PC-3 (cell line): ENCODE measurements at regions not wholly inside any gene's neighbourhood (a gene's known extent, or its start where the extent isn't known, plus 50 kb on each side); places are given as distances from the start of the nearest gene placed in this dataset.

Experiments
- ATAC-seq: fragments of 200-7000 bp; cut with Tn5 transposase; 2 replicates; pipeline ENCODE4 v1.9.1; 2020; ENCODE audit warnings: mild to moderate bottlenecking, moderate library complexity
- BruUV-seq: library from RNA; stranded (reverse); fragments of 400-500 nt; replicated peaks from 2 replicates; lab custom pipeline; 2021; lab: Mats Ljungman, UMichigan
- CTCF ChIA-PET: fragments of 300-600 bp; sonication (Branson Sonifier 250); formaldehyde crosslinking; loops from one replicate; lab custom pipeline; 2022; ENCODE audit warnings: antibody characterized with exemption; lab: Charles Lee
- POLR2A ChIA-PET: fragments of 300-600 bp; sonication (Branson Sonifier 250); formaldehyde crosslinking; loops from one replicate; lab custom pipeline; 2022; ENCODE audit warnings: antibody characterized with exemption; ENCODE audit not compliant: unreplicated experiment; lab: Charles Lee
- DNase-seq: peaks from one replicate; pipeline ENCODE4 v3.0.0-alpha.2; 2015
- H2AFZ ChIP-seq: fragments of 300-600 bp; sonication (generic); 2 replicates; pipeline ENCODE4 v1.6.0; 2016; ENCODE audit warnings: antibody characterized with exemption, low read length
- H3F3A ChIP-seq: fragments of 300-600 bp; sonication (generic); one replicate; pipeline ENCODE4 v1.6.0; 2017; ENCODE audit warnings: antibody characterized with exemption, low read length, control low read depth, mild to moderate bottlenecking; ENCODE audit not compliant: unreplicated experiment
- H3K27ac ChIP-seq: fragments of 300-600 bp; sonication (generic); 2 replicates; pipeline ENCODE4 v1.5.1; 2016; ENCODE audit warnings: mild to moderate bottlenecking, low read length
- H3K27me3 ChIP-seq: fragments of 300-600 bp; sonication (generic); 2 replicates; pipeline ENCODE4 v1.6.1; 2016; ENCODE audit warnings: low read length, mixed read lengths
- H3K36me3 ChIP-seq: fragments of 300-600 bp; sonication (generic); 2 replicates; pipeline ENCODE4 v1.6.1; 2016; ENCODE audit warnings: low read depth, mixed run types, low read length, mixed read lengths
- H3K4me1 ChIP-seq: fragments of 300-600 bp; sonication (generic); 2 replicates; pipeline ENCODE4 v1.5.1; 2016; ENCODE audit warnings: low read length; ENCODE audit not compliant: insufficient read depth
- H3K4me2 ChIP-seq: fragments of 300-600 bp; sonication (generic); 2 replicates; pipeline ENCODE4 v1.6.0; 2016; ENCODE audit warnings: low read length
- H3K4me3 ChIP-seq: fragments of 300-600 bp; sonication (generic); 2 replicates; pipeline ENCODE4 v1.5.1; 2016; ENCODE audit warnings: mild to moderate bottlenecking, low read length, mixed read lengths
- H3K79me2 ChIP-seq: fragments of 300-600 bp; sonication (generic); 2 replicates; pipeline ENCODE4 v1.6.1; 2017; ENCODE audit warnings: low read length, mixed read lengths
- H3K9ac ChIP-seq: fragments of 300-600 bp; sonication (generic); 2 replicates; pipeline ENCODE4 v1.6.0; 2016; ENCODE audit warnings: mild to moderate bottlenecking, low read length
- H3K9me2 ChIP-seq: fragments of 300-600 bp; sonication (generic); replicated peaks from 2 replicates; pipeline ENCODE4 v1.6.1; 2016; ENCODE audit warnings: mixed run types, low read length, mixed read lengths
- H3K9me3 ChIP-seq: fragments of 300-600 bp; sonication (generic); 2 replicates; pipeline ENCODE4 v1.6.1; 2016; ENCODE audit warnings: low read length, mixed read lengths
- H4K20me1 ChIP-seq: fragments of 300-600 bp; sonication (generic); 2 replicates; pipeline ENCODE4 v1.6.1; 2016; ENCODE audit warnings: low read length, mixed read lengths
- CTCF ChIP-seq: fragments of 300-600 bp; sonication (generic); conservative IDR thresholded peaks from 2 replicates; pipeline ENCODE4 v1.5.1; 2017; ENCODE audit warnings: antibody characterized with exemption, low read depth, mild to moderate bottlenecking, low read length
- EZH2 ChIP-seq: fragments of 300-600 bp; sonication (generic); IDR thresholded peaks from one replicate; pipeline ENCODE4 v1.6.1; 2017; ENCODE audit warnings: antibody characterized with exemption, mild to moderate bottlenecking, low read length; ENCODE audit not compliant: unreplicated experiment
- EZH2phosphoT487 ChIP-seq: fragments of 300-600 bp; sonication (generic); IDR thresholded peaks from 2 replicates; pipeline ENCODE4 v1.6.1; 2018; ENCODE audit warnings: mild to moderate bottlenecking, antibody characterized with exemption, low read length, borderline replicate concordance
- intact Hi-C: fragments of 100-400 bp; cut with micrococcal nuclease; formaldehyde crosslinking; loops from 2 replicates; pipeline ENCODE4 v1.9.0; 2023

- ChIA-PET CTCF (no interaction called here), POLR2A (interaction anchor here (0.6 kb wide), 1 partner anchor 265 kb away, joined by 3 read pairs; no protein-coding TSS in a partner anchor)
- H3K9ac ChIP-seq, result no peak overlapping the region
- H3K4me2 ChIP-seq, result no peak overlapping the region
- DNase-seq (no peak), ATAC-seq (no peak)
- H3K36me3 ChIP-seq, result no peaks in the 10 kb centered on the region
- no peaks in the 10 kb centered on the region for H3K4me1 ChIP-seq
- TF ChIP-seq EZH2, result no peak
- no peak for TF ChIP-seq EZH2phosphoT487
- TF ChIP-seq CTCF, result no peak
- no peaks in the 10 kb centered on the region for H4K20me1 ChIP-seq
- no peaks in the 10 kb centered on the region for H3K79me2 ChIP-seq
- H2AFZ ChIP-seq, result no peak overlapping the region
- no peaks in the 10 kb centered on the region for H3K27me3 ChIP-seq
- H3K9me2 ChIP-seq, result no peaks in the 10 kb centered on the region
- H3K4me3 ChIP-seq, result no peak overlapping the region
- H3K9me3 ChIP-seq, result no peaks in the 10 kb centered on the region
- no peak overlapping the region for H3K27ac ChIP-seq
- intact Hi-C loops, result no loop called here
- H3F3A ChIP-seq, result no peaks in the 10 kb centered on the region
- no TSS peak for BruUV-seq
Observed at GRCh38 chr13:62033934-62034333, 618.3 kb upstream of the PCDH20 start.

GRCh38 chr13:62022369-62022768 is 606.7 kb upstream of the PCDH20 start:
- DNase-seq (no peak), ATAC-seq (no peak)
- TF ChIP-seq EZH2phosphoT487 (no peak), CTCF (no peak), EZH2 (no peak)
- Histone ChIP-seq H3K4me3 (no peak overlapping the region), H3K9me3 (no peaks in the 10 kb centered on the region), H3K79me2 (no peaks in the 10 kb centered on the region), H3F3A (no peaks in the 10 kb centered on the region), H3K27ac (no peak overlapping the region), H3K4me1 (0 out of 2 replicates have a peak, but pooled peaks cover 3% of the 10 kb centered on the region), H4K20me1 (no peaks in the 10 kb centered on the region), H3K9me2 (no peaks in the 10 kb centered on the region), H3K4me2 (no peak overlapping the region), H2AFZ (no peak overlapping the region), H3K27me3 (no peaks in the 10 kb centered on the region), H3K36me3 (no peaks in the 10 kb centered on the region), H3K9ac (no peak overlapping the region)
- POLR2A ChIA-PET, result no interaction called here
- CTCF ChIA-PET, result no interaction called here
- intact Hi-C loops, result no loop called here
- BruUV-seq, result no TSS peak

GRCh38 chr13:62019858-62020257 is 604.2 kb upstream of the PCDH20 start:
- H3F3A ChIP-seq, result no peaks in the 10 kb centered on the region
- no peak overlapping the region for H2AFZ ChIP-seq
- no peaks in the 10 kb centered on the region for H3K79me2 ChIP-seq
- ChIA-PET CTCF (no interaction called here), POLR2A (no interaction called here)
- H3K4me1 ChIP-seq, result 0 out of 2 replicates have a peak, but pooled peaks cover 3% of the 10 kb centered on the region
- no peak overlapping the region for H3K9ac ChIP-seq
- no peaks in the 10 kb centered on the region for H3K27me3 ChIP-seq
- H3K4me2 ChIP-seq, result no peak overlapping the region
- H4K20me1 ChIP-seq, result no peaks in the 10 kb centered on the region
- BruUV-seq, result no TSS peak
- H3K4me3 ChIP-seq, result no peak overlapping the region
- DNase-seq, result no peak
- TF ChIP-seq EZH2, result no peak
- no peaks in the 10 kb centered on the region for H3K36me3 ChIP-seq
- no peak overlapping the region for H3K27ac ChIP-seq
- no peaks in the 10 kb centered on the region for H3K9me3 ChIP-seq
- ATAC-seq, result no peak
- intact Hi-C loops, result loop anchor here (2.0 kb wide), 1 partner anchor 23 kb away; no protein-coding TSS in a partner anchor
- H3K9me2 ChIP-seq, result no peaks in the 10 kb centered on the region
